ENCODE measurements at regions not wholly inside any gene's neighbourhood (a gene's known extent, or its start where the extent isn't known, plus 50 kb on each side); places are given as distances from the start of the nearest gene placed in this dataset.

- Histone ChIP-seq H3K27me3 (replicated peaks; ENCODE audit: insufficient read depth) (no peaks in the 10 kb centered on the region), H3K36me3 (no peaks in the 10 kb centered on the region), H3K9me3 (no peaks in the 10 kb centered on the region), H3K27ac (no peak overlapping the region), H3K4me1 (replicated peaks) (no peaks in the 10 kb centered on the region), H3K4me3 (no peak overlapping the region)
- intact Hi-C loops (cut with DNase I) = no loop called here
- DNase-seq (ENCODE audit: low spot score) = no peak
- WGBS = 89% methylated on average over 2 of the region's 2 CpGs
- no peak for TF ChIP-seq CTCF (IDR thresholded peaks at IDR 0.05)
- no peak for TF ChIP-seq POLR2AphosphoS5 (IDR thresholded peaks at IDR 0.05)
- TF ChIP-seq POLR2A (IDR thresholded peaks at IDR 0.05) = no peak
These were observed 494.4 kb downstream of the FUT8 start for GRCh38 chr14:65906948-65907347.

- H3K27ac ChIP-seq = no peak overlapping the region
- intact Hi-C loops (cut with DNase I) = no loop called here
- H3K27me3 ChIP-seq (replicated peaks; ENCODE audit: insufficient read depth) = no peaks in the 10 kb centered on the region
- no peaks in the 10 kb centered on the region for H3K4me1 ChIP-seq (replicated peaks)
- no peak for TF ChIP-seq POLR2A (IDR thresholded peaks at IDR 0.05)
- TF ChIP-seq POLR2AphosphoS5 (IDR thresholded peaks at IDR 0.05) = no peak
- no peak for TF ChIP-seq CTCF (IDR thresholded peaks at IDR 0.05)
- H3K36me3 ChIP-seq = no peaks in the 10 kb centered on the region
- H3K4me3 ChIP-seq = no peak overlapping the region
- H3K9me3 ChIP-seq = no peaks in the 10 kb centered on the region
- DNase-seq (ENCODE audit: low spot score) = no peak
- 54% methylated on average over 4 of the region's 4 CpGs for WGBS
These were observed 497.7 kb downstream of the FUT8 start for GRCh38 chr14:65910108-65910786.

GRCh38 chr14:65915125-65915524 is 502.6 kb downstream of the FUT8 start:
- no peaks in the 10 kb centered on the region for H3K36me3 ChIP-seq
- H3K9me3 ChIP-seq = no peaks in the 10 kb centered on the region
- no peak for DNase-seq (ENCODE audit: low spot score)
- H3K27ac ChIP-seq = no peak overlapping the region
- no peaks in the 10 kb centered on the region for H3K27me3 ChIP-seq (replicated peaks; ENCODE audit: insufficient read depth)
- no peak for TF ChIP-seq POLR2AphosphoS5 (IDR thresholded peaks at IDR 0.05)
- TF ChIP-seq CTCF (IDR thresholded peaks at IDR 0.05) = no peak
- TF ChIP-seq POLR2A (IDR thresholded peaks at IDR 0.05) = no peak
- intact Hi-C loops (cut with DNase I) = no loop called here
- H3K4me1 ChIP-seq (replicated peaks) = no peaks in the 10 kb centered on the region
- H3K4me3 ChIP-seq = no peak overlapping the region

GRCh38 chr14:65916055-65916454 is 503.5 kb downstream of the FUT8 start:
- Histone ChIP-seq H3K9me3 (no peaks in the 10 kb centered on the region), H3K36me3 (no peaks in the 10 kb centered on the region), H3K27ac (no peak overlapping the region), H3K4me3 (no peak overlapping the region), H3K27me3 (replicated peaks; ENCODE audit: insufficient read depth) (no peaks in the 10 kb centered on the region), H3K4me1 (replicated peaks) (no peaks in the 10 kb centered on the region)
- intact Hi-C loops (cut with DNase I) = no loop called here
- 98% methylated on average over 2 of the region's 2 CpGs for WGBS
- DNase-seq (ENCODE audit: low spot score) = no peak
- TF ChIP-seq POLR2A (IDR thresholded peaks at IDR 0.05) = no peak
- TF ChIP-seq CTCF (IDR thresholded peaks at IDR 0.05) = no peak

GRCh38 chr14:65920996-65921395 is 508.5 kb downstream of the FUT8 start:
- no peak for TF ChIP-seq POLR2AphosphoS5 (IDR thresholded peaks at IDR 0.05)
- no peak for TF ChIP-seq POLR2A (IDR thresholded peaks at IDR 0.05)
- no peak for TF ChIP-seq CTCF (IDR thresholded peaks at IDR 0.05)
- Histone ChIP-seq H3K9me3 (no peaks in the 10 kb centered on the region), H3K27ac (no peak overlapping the region), H3K4me1 (replicated peaks) (no peaks in the 10 kb centered on the region), H3K27me3 (replicated peaks; ENCODE audit: insufficient read depth) (no peaks in the 10 kb centered on the region), H3K36me3 (no peaks in the 10 kb centered on the region), H3K4me3 (no peak overlapping the region)
- DNase-seq (ENCODE audit: low spot score) = no peak
- intact Hi-C loops (cut with DNase I) = no loop called here
- 73% methylated on average over 2 of the region's 2 CpGs for WGBS
